Liver (tissue), 7 donors: ENCODE measurements at regions not wholly inside any gene's neighbourhood (a gene's known extent, or its start where the extent isn't known, plus 50 kb on each side); places are given as distances from the start of the nearest gene placed in this dataset.

Experiments used
- DNase-seq: peaks from one replicate; pipeline ENCODE4 v3.0.0-alpha.2; 2017; ENCODE audit warnings: low spot score
- H3K27ac ChIP-seq, 2 donors: one replicate each; pipeline ENCODE4 v1.7.0; 2013; ENCODE audit warnings: inconsistent platforms in 2 of 2, low read length in 2 of 2, control low read depth in 1 of 2, low read depth in 1 of 2, mild to moderate bottlenecking in 1 of 2
- H3K27me3 ChIP-seq, 4 donors: one replicate each; pipeline versions ENCODE4 v1.6.1 to v1.7.0; 2013; ENCODE audit warnings: low read length in 3 of 4, inconsistent platforms in 1 of 4, mild to moderate bottlenecking in 1 of 4, moderate library complexity in 1 of 4; ENCODE audit not compliant: control insufficient read depth in 4 of 4, insufficient read depth in 4 of 4
- H3K36me3 ChIP-seq, 4 donors: one replicate each; pipeline versions ENCODE4 v1.6.1 to v1.7.0; 2013; ENCODE audit warnings: low read length in 3 of 4, mild to moderate bottlenecking in 3 of 4, low read depth in 1 of 4, moderate library complexity in 1 of 4; ENCODE audit not compliant: control insufficient read depth in 4 of 4, insufficient read depth in 3 of 4
- H3K4me1 ChIP-seq, 4 donors: one replicate each; pipeline versions ENCODE4 v1.6.1 to v1.7.0; 2013; ENCODE audit warnings: low read length in 3 of 4, mild to moderate bottlenecking in 3 of 4, moderate library complexity in 1 of 4; ENCODE audit not compliant: control insufficient read depth in 4 of 4, insufficient read depth in 4 of 4
- H3K4me3 ChIP-seq, 3 donors: one replicate each; pipeline versions ENCODE4 v1.6.1 to v1.7.0; 2013; ENCODE audit warnings: low read length in 3 of 3, control low read depth in 1 of 3, low read depth in 1 of 3, mild to moderate bottlenecking in 1 of 3
- H3K9ac ChIP-seq, 2 donors: one replicate each; pipeline ENCODE4 v1.7.0; 2013; ENCODE audit warnings: low read length in 2 of 2, mild to moderate bottlenecking in 2 of 2, moderate library complexity in 2 of 2, control low read depth in 1 of 2, low read depth in 1 of 2
- H3K9me3 ChIP-seq, 4 donors: one replicate each; pipeline versions ENCODE4 v1.6.1 to v1.7.0; 2013; ENCODE audit warnings: low read length in 3 of 4; ENCODE audit not compliant: control insufficient read depth in 4 of 4
- EGR1 ChIP-seq, 2 donors: IDR thresholded peaks; 2 replicates each; pipeline ENCODE4 v1.6.1; 2016 to 2018; ENCODE audit warnings: antibody characterized with exemption in 2 of 2, low read depth in 2 of 2
- FOXA2 ChIP-seq: IDR thresholded peaks from 2 replicates; pipeline ENCODE4 v1.6.1; 2016; ENCODE audit warnings: antibody characterized with exemption
- GABPA ChIP-seq, 2 donors: IDR thresholded peaks in 1 of 2; conservative IDR thresholded peaks in 1 of 2; 2 replicates each; pipeline ENCODE4 v1.6.1; 2016; ENCODE audit warnings: antibody characterized with exemption in 2 of 2, mild to moderate bottlenecking in 1 of 2, moderate library complexity in 1 of 2
- HNF4A ChIP-seq, 2 donors: conservative IDR thresholded peaks; 2 replicates each; pipeline ENCODE4 v1.6.1; 2016; ENCODE audit warnings: antibody characterized with exemption in 2 of 2, mild to moderate bottlenecking in 2 of 2
- JUND ChIP-seq, 2 donors: IDR thresholded peaks; 2 replicates each; pipeline ENCODE4 v1.6.1; 2016; ENCODE audit warnings: antibody characterized with exemption in 2 of 2
- NR2F2 ChIP-seq: IDR thresholded peaks from 2 replicates; pipeline ENCODE4 v1.6.1; 2016; ENCODE audit warnings: antibody characterized with exemption
- RAD21 ChIP-seq, 2 donors: IDR thresholded peaks; 2 replicates each; pipeline ENCODE4 v1.6.1; 2016; ENCODE audit warnings: antibody characterized with exemption in 2 of 2, mild to moderate bottlenecking in 2 of 2
- SP1 ChIP-seq: IDR thresholded peaks from 2 replicates; pipeline ENCODE4 v1.6.1; 2018; ENCODE audit warnings: antibody characterized with exemption, mild to moderate bottlenecking
- TAF1 ChIP-seq: conservative IDR thresholded peaks from 2 replicates; pipeline ENCODE4 v1.6.1; 2016; ENCODE audit warnings: antibody characterized with exemption, mild to moderate bottlenecking
- YY1 ChIP-seq: IDR thresholded peaks from 2 replicates; pipeline ENCODE4 v1.6.1; 2016; ENCODE audit warnings: antibody characterized with exemption, mild to moderate bottlenecking
- WGBS: extraction: QIAGEN DNeasy Blood & Tissue Kit; methylation state at CpG from one replicate; pipeline ENCODE4 v1.1.7; 2013; 5-methylcytosine and 5-hydroxymethylcytosine counted together
- TF ChIP-seq, protein P1 (sequence below): IDR thresholded peaks from 2 replicates; pipeline ENCODE4 v1.6.1; 2016; ENCODE audit warnings: antibody characterized with exemption
- TF ChIP-seq, protein P2 (sequence below): IDR thresholded peaks from 2 replicates; pipeline ENCODE4 v1.6.1; 2016; ENCODE audit warnings: antibody characterized with exemption
- TF ChIP-seq, protein P3 (sequence below): IDR thresholded peaks from 2 replicates; pipeline ENCODE4 v1.6.1; 2016; ENCODE audit warnings: antibody characterized with exemption
- TF ChIP-seq, protein P4 (sequence below): IDR thresholded peaks from 2 replicates; pipeline ENCODE4 v1.6.1; 2016; ENCODE audit warnings: antibody characterized with exemption, mild to moderate bottlenecking
- donor health status: healthy.
- donor health status: healthy.
- donor health status: healthy.
- donor health status: healthy.

DNA sequence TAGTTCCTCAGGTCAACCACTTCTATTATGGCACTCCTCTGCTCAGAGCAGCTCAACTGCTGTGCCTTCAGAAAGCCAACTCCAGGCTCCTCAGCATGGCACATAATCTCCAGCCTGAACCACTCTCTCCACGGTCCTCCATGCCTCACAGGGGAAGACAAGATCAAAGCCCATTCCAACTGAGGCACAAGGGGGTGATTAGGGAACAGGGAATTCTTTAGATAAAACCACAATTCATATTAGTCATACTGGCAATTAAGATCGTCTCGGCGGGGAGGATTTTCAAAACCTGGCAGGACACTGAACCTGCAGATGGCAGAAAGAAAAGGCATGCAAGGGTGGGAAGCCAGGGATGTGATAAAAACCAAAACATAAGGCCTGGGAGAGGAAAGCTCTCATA lies 361.6 kb downstream of the FGFR2 start:
- TF ChIP-seq, protein P1, sequence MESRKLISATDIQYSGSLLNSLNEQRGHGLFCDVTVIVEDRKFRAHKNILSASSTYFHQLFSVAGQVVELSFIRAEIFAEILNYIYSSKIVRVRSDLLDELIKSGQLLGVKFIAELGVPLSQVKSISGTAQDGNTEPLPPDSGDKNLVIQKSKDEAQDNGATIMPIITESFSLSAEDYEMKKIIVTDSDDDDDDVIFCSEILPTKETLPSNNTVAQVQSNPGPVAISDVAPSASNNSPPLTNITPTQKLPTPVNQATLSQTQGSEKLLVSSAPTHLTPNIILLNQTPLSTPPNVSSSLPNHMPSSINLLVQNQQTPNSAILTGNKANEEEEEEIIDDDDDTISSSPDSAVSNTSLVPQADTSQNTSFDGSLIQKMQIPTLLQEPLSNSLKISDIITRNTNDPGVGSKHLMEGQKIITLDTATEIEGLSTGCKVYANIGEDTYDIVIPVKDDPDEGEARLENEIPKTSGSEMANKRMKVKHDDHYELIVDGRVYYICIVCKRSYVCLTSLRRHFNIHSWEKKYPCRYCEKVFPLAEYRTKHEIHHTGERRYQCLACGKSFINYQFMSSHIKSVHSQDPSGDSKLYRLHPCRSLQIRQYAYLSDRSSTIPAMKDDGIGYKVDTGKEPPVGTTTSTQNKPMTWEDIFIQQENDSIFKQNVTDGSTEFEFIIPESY: no peak
- TF ChIP-seq, protein P2, sequence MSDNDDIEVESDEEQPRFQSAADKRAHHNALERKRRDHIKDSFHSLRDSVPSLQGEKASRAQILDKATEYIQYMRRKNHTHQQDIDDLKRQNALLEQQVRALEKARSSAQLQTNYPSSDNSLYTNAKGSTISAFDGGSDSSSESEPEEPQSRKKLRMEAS: no peak
- TF ChIP-seq YY1 (no peak), NR2F2 (no peak), FOXA2 (no peak)
- TF ChIP-seq, protein P3, sequence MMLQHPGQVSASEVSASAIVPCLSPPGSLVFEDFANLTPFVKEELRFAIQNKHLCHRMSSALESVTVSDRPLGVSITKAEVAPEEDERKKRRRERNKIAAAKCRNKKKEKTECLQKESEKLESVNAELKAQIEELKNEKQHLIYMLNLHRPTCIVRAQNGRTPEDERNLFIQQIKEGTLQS: no peak
- TF ChIP-seq, protein P4, sequence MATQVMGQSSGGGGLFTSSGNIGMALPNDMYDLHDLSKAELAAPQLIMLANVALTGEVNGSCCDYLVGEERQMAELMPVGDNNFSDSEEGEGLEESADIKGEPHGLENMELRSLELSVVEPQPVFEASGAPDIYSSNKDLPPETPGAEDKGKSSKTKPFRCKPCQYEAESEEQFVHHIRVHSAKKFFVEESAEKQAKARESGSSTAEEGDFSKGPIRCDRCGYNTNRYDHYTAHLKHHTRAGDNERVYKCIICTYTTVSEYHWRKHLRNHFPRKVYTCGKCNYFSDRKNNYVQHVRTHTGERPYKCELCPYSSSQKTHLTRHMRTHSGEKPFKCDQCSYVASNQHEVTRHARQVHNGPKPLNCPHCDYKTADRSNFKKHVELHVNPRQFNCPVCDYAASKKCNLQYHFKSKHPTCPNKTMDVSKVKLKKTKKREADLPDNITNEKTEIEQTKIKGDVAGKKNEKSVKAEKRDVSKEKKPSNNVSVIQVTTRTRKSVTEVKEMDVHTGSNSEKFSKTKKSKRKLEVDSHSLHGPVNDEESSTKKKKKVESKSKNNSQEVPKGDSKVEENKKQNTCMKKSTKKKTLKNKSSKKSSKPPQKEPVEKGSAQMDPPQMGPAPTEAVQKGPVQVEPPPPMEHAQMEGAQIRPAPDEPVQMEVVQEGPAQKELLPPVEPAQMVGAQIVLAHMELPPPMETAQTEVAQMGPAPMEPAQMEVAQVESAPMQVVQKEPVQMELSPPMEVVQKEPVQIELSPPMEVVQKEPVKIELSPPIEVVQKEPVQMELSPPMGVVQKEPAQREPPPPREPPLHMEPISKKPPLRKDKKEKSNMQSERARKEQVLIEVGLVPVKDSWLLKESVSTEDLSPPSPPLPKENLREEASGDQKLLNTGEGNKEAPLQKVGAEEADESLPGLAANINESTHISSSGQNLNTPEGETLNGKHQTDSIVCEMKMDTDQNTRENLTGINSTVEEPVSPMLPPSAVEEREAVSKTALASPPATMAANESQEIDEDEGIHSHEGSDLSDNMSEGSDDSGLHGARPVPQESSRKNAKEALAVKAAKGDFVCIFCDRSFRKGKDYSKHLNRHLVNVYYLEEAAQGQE: no peak
- DNase-seq: no peak

DNA sequence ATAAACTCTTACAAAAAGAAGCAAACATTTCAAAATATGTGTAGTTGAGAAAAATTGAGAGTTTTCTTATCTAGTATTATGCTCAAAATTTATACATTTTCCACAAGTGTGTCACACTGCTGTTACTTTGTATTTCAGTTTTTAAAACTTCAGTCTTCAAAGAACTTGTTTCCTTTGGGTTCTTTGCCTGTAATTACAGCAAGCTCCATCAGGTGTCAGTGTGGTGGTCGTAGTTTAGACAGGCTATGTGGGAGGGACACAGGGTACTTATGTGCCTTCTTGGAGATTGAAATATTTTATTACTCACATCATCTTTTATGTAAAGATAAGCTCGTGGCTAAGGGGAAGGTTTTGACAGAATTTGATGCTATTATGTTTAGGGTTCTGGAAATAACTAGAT lies 360.5 kb downstream of the FGFR2 start:
- no peak overlapping the region for H3K4me3 ChIP-seq
- H3K36me3 ChIP-seq: no peaks in the 10 kb centered on the region
- H3K4me1 ChIP-seq: no peaks in the 10 kb centered on the region
- no peak overlapping the region for H3K27ac ChIP-seq
- H3K27me3 ChIP-seq: no peaks in the 10 kb centered on the region
- no peak for DNase-seq
- 65% methylated on average over 2 of the region's 2 CpGs for WGBS
- TF ChIP-seq EGR1 (IDR thresholded peaks at IDR 0.05; ENCODE audit: low read depth in 2 of 2) (no peak), GABPA (IDR thresholded peaks at IDR 0.05 in 1 of 2, conservative IDR thresholded peaks at IDR 0.05 in 1 of 2) (no peak), RAD21 (IDR thresholded peaks at IDR 0.05) (no peak), HNF4A (conservative IDR thresholded peaks at IDR 0.05) (no peak), JUND (IDR thresholded peaks at IDR 0.05) (no peak), SP1 (no peak), TAF1 (no peak)
- TF ChIP-seq, protein P1: no peak
- TF ChIP-seq, protein P4: no peak
- H3K9me3 ChIP-seq: peaks cover 0 to 3% (median 1%) of the 10 kb centered on the region in 4 donors
- H3K9ac ChIP-seq: no peak overlapping the region

More for the DNA sequence above, 361.6 kb downstream of the FGFR2 start:
- Histone ChIP-seq H3K4me1 (no peaks in the 10 kb centered on the region), H3K4me3 (no peak overlapping the region), H3K27ac (no peak overlapping the region), H3K9ac (no peak overlapping the region), H3K9me3 (peaks cover 0 to 3% (median 1%) of the 10 kb centered on the region in 4 donors), H3K27me3 (no peaks in the 10 kb centered on the region), H3K36me3 (no peaks in the 10 kb centered on the region)
- WGBS: 85% methylated on average over 4 of the region's 4 CpGs
